H1 (cell line): ENCODE measurements at regions not wholly inside any gene's neighbourhood (a gene's known extent, or its start where the extent isn't known, plus 50 kb on each side); places are given as distances from the start of the nearest gene placed in this dataset.

Experiments
- CHD7 ChIP-seq: fragments of 300-600 bp; sonication (generic); IDR thresholded peaks from 2 replicates; pipeline ENCODE4 v1.7.1; 2012; ENCODE audit warnings: low read length, moderate library complexity, mild to moderate bottlenecking, inconsistent platforms; ENCODE audit not compliant: insufficient replicate concordance
- NRF1 ChIP-seq: IDR thresholded peaks from 2 replicates; pipeline ENCODE4 v1.6.1; 2011; ENCODE audit warnings: mild to moderate bottlenecking, low read depth, low read length, improper control_type of control experiment

DNA sequence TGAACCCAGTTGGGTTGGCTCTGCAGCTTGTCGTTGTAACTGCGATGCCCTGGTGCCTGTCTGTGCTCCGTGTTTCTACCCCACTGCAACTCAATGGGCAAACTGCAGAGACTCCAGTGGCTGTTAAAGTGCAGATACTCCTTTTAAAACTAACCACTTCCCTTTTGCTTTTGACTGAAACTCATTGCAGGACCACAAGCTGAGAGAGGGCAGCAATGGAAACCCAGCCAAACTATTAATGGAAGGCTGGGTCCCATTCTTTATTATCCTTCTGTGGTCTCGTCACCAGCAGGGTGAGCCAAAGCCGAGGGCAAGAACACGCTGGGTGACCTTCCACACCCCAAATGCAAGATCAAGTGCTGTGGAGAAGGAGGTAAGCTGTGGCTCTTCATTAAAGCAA is 910.4 kb downstream of the VRK1 start (continued):
- no peak for TF ChIP-seq CHD7
- TF ChIP-seq NRF1: no peak
